Esophagus squamous epithelium (tissue), 5 donors: ENCODE measurements at regions not wholly inside any gene's neighbourhood (a gene's known extent, or its start where the extent isn't known, plus 50 kb on each side); places are given as distances from the start of the nearest gene placed in this dataset.

Experiments used
- DNase-seq: peaks from one replicate; lab custom pipeline; 2025; lab: John Stamatoyannopoulos, UW
- H3K27ac ChIP-seq, 4 donors: fragments of 200-600 bp; sonication (generic); one replicate each; pipeline ENCODE4 v1.5.1; 2016 to 2019; ENCODE audit warnings: mild to moderate bottlenecking in 1 of 4
- H3K27me3 ChIP-seq, 4 donors: fragments of 200-600 bp; sonication (generic); 1 replicate in 3 of 4; 2 replicates in 1 of 4; pipeline versions ENCODE4 v1.5.1 to v1.6.0; 2017 to 2021; ENCODE audit warnings: antibody characterized with exemption in 1 of 4
- H3K36me3 ChIP-seq, 3 donors: fragments of 200-600 bp; sonication (generic); one replicate each; pipeline ENCODE4 v1.5.1; 2016 to 2019
- H3K4me1 ChIP-seq, 3 donors: fragments of 200-600 bp; sonication (generic); one replicate each; pipeline ENCODE4 v1.5.1; 2017 to 2019
- H3K4me3 ChIP-seq, 4 donors: fragments of 200-600 bp; sonication (generic); 1 replicate in 3 of 4; 2 replicates in 1 of 4; pipeline ENCODE4 v1.5.1; 2016 to 2019; ENCODE audit warnings: mild to moderate bottlenecking in 2 of 4, moderate library complexity in 1 of 4
- H3K9me3 ChIP-seq, 3 donors: fragments of 200-600 bp; sonication (generic); one replicate each; pipeline ENCODE4 v1.5.1; 2016 to 2019
- POLR2A ChIP-seq, 4 donors: fragments of 450-650 bp; IDR thresholded peaks; one replicate each; pipeline ENCODE4 v1.6.1; 2017; ENCODE audit warnings: antibody characterized with exemption in 4 of 4, mild to moderate bottlenecking in 4 of 4, moderate library complexity in 3 of 4
- WGBS, 2 donors: methylation state at CpG; one replicate each; pipeline ENCODE4 v1.1.5; 2018; 5-methylcytosine and 5-hydroxymethylcytosine counted together
- intact Hi-C: fragments of 100-400 bp; cut with DNase I; formaldehyde crosslinking; loops from one replicate; pipeline ENCODE4 v1.15.0; 2022
- TF ChIP-seq, protein P1 (sequence below), 6 experiments: fragments of 450-650 bp in 4 of 6; fragments of 200-600 bp in 2 of 6; sonication (generic) in 2 of 6; IDR thresholded peaks; one replicate each; pipeline ENCODE4 v1.5.1; 2016 to 2019; ENCODE audit warnings: antibody characterized with exemption in 6 of 6, mild to moderate bottlenecking in 4 of 6, moderate library complexity in 4 of 6
- donor health status: DM: yes; HTN: yes; CAD: no.

DNA sequence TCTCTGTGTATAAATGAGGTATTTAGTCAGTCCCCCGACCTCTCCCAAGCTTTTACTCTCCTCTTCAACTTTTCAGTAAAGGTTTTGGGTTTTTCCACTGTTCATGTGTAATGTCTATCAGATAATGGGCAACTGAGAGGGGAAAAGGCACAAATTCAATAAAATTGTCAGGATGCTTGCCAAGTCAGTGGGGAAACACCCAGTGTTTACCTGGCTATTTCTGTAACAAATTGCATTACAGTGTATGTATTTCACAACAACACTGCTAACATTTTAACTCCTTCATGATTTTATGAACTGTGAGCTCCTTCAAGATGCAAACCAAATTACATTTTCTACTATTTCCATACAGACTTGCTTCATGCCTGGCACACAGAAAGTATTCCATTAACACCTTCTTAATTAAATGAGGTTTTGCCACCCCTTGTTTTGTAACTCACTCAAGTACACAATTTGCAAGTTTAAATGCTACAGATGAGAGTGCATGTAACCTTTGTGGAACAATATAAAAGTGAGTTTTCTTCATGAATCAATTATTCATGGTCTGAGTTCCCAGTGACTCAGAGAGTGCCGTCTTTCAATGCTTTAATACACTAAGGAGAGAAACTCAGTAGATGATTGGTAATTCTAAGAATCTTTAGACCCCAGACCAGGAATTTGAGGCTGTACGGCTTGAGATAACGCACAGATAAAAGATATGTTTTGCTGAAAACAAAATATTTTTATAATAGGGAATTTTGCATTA, 149.8 kb upstream of the TLL1 start:
- H3K4me3 ChIP-seq = no peak overlapping the region
- intact Hi-C loops = no loop called here
- H3K27ac ChIP-seq = no peak overlapping the region
- no peaks in the 10 kb centered on the region for H3K9me3 ChIP-seq
- WGBS, 2 donors = 69 to 78% methylated on average over 4 of the region's 4 CpGs
- H3K4me1 ChIP-seq = no peaks in the 10 kb centered on the region
- DNase-seq = no peak
- H3K27me3 ChIP-seq = no peaks in the 10 kb centered on the region
- TF ChIP-seq, protein P1, sequence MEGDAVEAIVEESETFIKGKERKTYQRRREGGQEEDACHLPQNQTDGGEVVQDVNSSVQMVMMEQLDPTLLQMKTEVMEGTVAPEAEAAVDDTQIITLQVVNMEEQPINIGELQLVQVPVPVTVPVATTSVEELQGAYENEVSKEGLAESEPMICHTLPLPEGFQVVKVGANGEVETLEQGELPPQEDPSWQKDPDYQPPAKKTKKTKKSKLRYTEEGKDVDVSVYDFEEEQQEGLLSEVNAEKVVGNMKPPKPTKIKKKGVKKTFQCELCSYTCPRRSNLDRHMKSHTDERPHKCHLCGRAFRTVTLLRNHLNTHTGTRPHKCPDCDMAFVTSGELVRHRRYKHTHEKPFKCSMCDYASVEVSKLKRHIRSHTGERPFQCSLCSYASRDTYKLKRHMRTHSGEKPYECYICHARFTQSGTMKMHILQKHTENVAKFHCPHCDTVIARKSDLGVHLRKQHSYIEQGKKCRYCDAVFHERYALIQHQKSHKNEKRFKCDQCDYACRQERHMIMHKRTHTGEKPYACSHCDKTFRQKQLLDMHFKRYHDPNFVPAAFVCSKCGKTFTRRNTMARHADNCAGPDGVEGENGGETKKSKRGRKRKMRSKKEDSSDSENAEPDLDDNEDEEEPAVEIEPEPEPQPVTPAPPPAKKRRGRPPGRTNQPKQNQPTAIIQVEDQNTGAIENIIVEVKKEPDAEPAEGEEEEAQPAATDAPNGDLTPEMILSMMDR (IDR thresholded peaks at IDR 0.05) = no peak
- no peak for TF ChIP-seq POLR2A (IDR thresholded peaks at IDR 0.05)
- H3K36me3 ChIP-seq = no peaks in the 10 kb centered on the region

DNA sequence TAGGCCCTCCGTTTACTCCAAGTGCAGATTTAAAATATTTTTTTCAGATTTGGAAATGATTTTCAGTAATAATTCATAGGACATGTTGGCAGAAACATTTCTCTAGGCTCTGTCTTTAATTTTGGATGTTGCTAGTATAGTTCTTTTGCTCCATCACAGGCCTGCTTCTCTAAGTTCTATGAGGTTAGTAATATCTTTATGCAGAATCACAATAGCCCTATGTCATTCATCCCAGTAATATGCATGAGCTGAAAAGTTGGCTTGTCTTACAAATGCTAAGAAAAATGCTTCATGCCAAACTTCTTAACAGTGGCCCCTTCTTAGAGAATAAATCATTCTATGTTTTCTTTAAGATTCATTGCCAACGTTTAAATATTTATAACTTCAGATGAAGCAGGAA, 148.3 kb upstream of the TLL1 start:
- no peaks in the 10 kb centered on the region for H3K27me3 ChIP-seq
- no peaks in the 10 kb centered on the region for H3K36me3 ChIP-seq
- H3K4me1 ChIP-seq = no peaks in the 10 kb centered on the region
- H3K4me3 ChIP-seq = no peak overlapping the region
- 38 to 39% methylated on average over 2 of the region's 2 CpGs for WGBS, 2 donors
- H3K9me3 ChIP-seq = no peaks in the 10 kb centered on the region
- no peak for TF ChIP-seq POLR2A (IDR thresholded peaks at IDR 0.05)
- TF ChIP-seq, protein P1 (IDR thresholded peaks at IDR 0.05) = no peak
- DNase-seq = no peak
- intact Hi-C loops = no loop called here
- no peak overlapping the region for H3K27ac ChIP-seq

- TF ChIP-seq POLR2A (IDR thresholded peaks at IDR 0.05) = no peak
- TF ChIP-seq, protein P1 (IDR thresholded peaks at IDR 0.05) = no peak
- no peak overlapping the region for H3K4me3 ChIP-seq
- no peak overlapping the region for H3K27ac ChIP-seq
- H3K9me3 ChIP-seq = no peaks in the 10 kb centered on the region
- no peaks in the 10 kb centered on the region for H3K4me1 ChIP-seq
- no peak for DNase-seq
- no peaks in the 10 kb centered on the region for H3K27me3 ChIP-seq
- H3K36me3 ChIP-seq = no peaks in the 10 kb centered on the region
- intact Hi-C loops = no loop called here
- 40% methylated on average over 1 of the region's 1 CpG for WGBS, 2 donors
Observed at GRCh38 chr4:165725352-165725751, 147.7 kb upstream of the TLL1 start.

- H3K9me3 ChIP-seq = no peaks in the 10 kb centered on the region
- H3K36me3 ChIP-seq = no peaks in the 10 kb centered on the region
- no peak for DNase-seq
- no peaks in the 10 kb centered on the region for H3K27me3 ChIP-seq
- TF ChIP-seq, protein P1 (IDR thresholded peaks at IDR 0.05) = no peak
- no peak for TF ChIP-seq POLR2A (IDR thresholded peaks at IDR 0.05)
- 65 to 70% methylated on average over 2 of the region's 2 CpGs for WGBS, 2 donors
- intact Hi-C loops = no loop called here
- no peak overlapping the region for H3K4me3 ChIP-seq
- H3K4me1 ChIP-seq = no peaks in the 10 kb centered on the region
- no peak overlapping the region for H3K27ac ChIP-seq
Observed at GRCh38 chr4:165726831-165727230, 146.2 kb upstream of the TLL1 start.

DNA sequence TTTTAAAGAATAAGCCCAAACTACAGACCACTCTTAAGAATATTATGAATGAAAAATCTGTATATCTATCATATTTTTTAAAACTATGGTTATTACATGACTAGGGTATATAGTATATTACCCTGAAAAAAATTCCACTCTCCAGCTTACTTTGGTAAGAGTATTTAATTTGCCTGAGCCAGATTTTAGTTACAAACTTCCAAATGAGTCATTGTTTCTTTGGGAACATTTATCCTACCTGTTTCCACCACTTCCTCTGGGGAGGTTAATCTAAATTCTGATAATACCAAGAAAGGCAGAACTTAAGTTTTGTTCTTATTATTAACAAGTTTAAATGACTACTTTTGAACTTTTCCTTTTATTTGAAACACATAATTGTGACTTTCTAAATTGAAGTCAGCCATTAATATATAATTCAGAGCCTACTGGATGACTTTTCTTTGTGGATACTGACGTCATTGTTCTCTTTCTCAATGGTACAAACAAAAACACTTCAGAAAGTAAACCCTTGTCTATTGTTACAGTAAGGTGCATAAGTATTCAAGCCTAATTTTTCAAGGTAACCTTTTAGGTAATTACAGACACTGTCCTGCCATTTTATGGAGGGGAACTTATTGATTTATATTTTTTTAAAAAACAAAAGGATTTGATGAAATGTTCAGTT, 135.6 kb upstream of the TLL1 start:
- no peaks in the 10 kb centered on the region for H3K9me3 ChIP-seq
- 31 to 78% methylated on average over 1 of the region's 1 CpG for WGBS, 2 donors
- no peaks in the 10 kb centered on the region for H3K27me3 ChIP-seq
- H3K4me3 ChIP-seq = no peak overlapping the region
- DNase-seq = no peak
- H3K27ac ChIP-seq = no peak overlapping the region
- H3K36me3 ChIP-seq = no peaks in the 10 kb centered on the region
- no peaks in the 10 kb centered on the region for H3K4me1 ChIP-seq
- intact Hi-C loops = no loop called here
- TF ChIP-seq, protein P1 (IDR thresholded peaks at IDR 0.05) = no peak
- TF ChIP-seq POLR2A (IDR thresholded peaks at IDR 0.05) = no peak
